NCI-H2107 treated with DMSO at 0.1 percent for 48 hours (cell line): ENCODE measurements at regions not wholly inside any gene's neighbourhood (a gene's known extent, or its start where the extent isn't known, plus 50 kb on each side); places are given as distances from the start of the nearest gene placed in this dataset.

ENCODE experiments used
- DNase-seq: peaks from one replicate; lab custom pipeline; 2025; ENCODE audit not compliant: unreplicated experiment; lab: John Stamatoyannopoulos, UW

DNA sequence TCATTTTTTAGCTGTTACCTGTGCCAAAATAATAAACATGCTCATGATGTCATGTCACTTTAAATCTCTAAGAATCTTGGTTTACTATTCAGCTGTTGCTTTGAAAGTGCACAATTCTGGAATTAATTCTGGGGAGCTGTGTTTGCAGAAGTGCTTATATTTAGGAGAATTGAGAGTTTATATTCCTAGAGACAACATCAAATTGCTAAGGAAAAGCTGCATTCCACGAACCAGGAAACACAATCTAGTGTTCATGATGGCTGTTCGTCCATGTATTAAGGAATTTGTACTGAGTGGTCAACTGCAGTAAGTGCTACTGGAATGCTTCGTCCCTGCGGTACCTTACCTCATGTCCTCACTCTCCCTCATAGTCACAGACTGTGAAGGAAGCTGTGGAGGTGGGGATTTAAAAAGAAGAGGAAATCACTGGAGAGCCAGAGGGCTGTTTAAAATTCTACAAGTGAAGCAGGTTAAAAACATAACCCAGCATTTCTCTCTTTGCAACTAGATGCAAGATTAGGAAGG, 161.0 kb downstream of the TRMT11 start:
- no peak for DNase-seq

DNA sequence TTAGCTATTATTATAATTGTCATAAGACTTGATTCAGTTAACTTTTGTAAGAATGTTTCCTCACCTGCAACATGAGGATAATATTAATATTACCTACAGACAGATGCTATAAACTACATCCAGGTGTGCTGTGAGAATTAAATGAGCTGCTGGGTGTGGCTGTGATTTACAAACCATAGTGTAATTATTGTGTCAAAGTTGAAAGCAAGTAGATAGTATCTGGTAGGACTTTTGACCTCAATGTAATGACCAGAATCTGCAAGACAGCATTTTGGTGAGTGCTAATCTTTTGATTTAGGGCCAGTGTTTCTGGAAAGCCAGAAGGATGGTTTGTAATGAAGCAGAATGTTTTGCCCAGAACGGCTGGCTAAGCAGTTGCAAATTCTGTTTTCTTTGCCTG, 162.5 kb downstream of the TRMT11 start:
- no peak for DNase-seq

DNA sequence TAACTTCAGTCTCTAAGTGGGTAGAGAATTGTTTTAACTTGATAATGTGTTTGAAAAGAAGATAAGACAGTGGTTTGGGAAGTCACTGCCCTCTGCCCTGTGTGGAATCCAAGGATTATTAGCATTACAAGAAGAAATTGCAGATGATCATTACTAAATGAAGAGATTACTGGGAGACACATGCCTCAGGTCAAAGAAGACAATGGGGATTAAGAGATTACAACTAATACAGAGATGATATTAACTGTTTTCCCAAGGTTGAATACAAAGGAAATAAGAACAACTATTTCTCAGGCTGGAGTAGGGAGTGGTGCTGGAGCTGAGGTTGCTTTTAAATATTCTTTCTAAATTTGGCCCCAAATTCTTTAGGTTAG, 166.0 kb downstream of the TRMT11 start:
- no peak for DNase-seq

DNA sequence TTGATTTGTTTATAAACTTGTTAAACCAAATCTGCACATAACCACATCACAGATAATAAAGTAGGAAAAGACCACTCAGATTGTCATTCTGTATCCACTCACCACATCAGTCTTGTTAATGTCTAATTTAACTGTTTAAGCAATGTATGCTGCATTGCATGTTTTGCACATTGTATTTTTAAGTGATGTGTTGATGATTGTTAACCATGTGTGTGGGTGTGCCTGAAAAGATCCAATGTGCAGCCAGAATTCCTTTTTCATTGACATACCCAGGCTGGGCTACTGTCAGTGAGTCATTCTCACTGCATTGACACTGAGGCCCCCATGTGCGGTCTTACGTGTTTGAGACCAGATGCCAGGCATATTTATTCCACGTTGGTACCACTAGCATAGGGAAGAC, 167.3 kb downstream of the TRMT11 start:
- DNase-seq, result no peak

DNA sequence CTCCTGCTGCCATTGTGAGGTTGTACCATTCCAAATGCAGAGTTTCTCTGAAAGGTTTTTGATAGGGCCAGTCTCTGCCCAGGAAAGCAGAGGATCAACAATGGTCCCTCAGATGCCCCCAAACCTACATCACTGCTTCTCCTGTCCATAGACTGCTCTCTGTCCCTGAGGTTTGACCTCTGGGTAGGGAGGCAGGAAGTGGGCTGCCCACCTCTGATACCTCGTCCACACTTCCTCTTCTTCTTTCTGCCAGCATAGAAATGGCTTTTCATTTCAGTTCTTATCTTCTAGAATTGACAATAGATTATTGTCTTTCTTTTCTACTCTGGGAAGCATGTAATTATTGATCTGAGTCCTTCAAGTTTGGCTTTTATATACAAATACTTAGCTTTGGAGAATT, 170.6 kb downstream of the TRMT11 start:
- DNase-seq, result no peak

DNA sequence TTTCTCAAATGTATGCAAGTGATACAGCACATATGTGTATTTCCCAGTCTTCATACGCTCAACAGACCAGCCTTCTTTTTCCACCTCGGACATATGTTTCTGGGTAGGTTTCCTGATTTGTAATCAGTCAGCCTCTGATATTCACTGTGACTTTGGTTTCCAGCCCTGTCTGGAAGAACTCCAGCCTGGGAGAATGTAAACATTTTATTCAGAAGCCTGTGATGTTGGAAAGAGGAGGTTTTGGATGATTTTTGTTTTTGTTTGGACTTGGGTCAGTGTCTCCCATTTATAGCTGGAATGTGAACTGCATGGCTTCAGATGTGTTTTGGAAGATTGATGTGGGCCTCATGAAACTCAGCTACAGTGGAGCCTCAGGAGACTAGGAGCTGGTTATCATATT, 172.2 kb upstream of the CENPW start:
- DNase-seq, result no peak

DNA sequence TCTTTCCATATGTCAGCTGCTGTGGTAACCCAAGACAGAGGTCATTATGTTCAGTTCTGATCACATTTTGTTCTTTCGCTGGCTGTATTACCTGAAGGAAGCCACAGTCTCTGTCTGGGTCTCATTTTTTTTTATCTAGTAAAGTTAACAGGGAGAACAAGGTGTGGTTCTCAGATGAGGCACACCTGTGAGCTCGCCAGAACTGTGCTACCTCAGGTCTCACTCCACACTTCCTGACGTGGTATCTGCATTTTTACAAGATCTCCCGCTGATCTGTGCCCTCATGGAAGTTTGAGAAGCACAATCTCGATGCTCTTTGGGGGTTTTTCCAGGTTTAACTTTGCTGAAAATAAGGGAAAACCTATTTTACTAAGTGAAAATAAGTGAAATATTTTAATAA, 169.5 kb upstream of the CENPW start:
- no peak for DNase-seq

DNA sequence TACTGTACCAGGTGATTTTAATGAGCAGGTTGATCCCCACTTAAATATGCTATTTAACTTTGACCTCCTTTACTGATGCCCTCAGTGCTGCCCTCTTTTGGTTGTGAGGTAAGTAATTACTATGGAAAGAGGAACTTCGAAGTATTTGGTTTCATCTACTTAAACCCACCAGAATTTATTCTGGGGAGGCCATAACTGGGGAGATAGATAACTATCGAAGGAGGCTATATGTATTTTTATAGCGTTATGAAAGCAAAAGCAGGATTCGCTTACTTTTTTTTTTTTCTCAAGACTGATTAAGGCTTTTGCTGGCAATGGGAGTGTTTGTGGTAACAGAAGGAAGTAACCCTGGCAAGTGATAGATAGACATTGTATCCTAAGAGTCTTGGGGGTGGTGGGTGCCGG, 168.9 kb upstream of the CENPW start:
- DNase-seq, result no peak

DNA sequence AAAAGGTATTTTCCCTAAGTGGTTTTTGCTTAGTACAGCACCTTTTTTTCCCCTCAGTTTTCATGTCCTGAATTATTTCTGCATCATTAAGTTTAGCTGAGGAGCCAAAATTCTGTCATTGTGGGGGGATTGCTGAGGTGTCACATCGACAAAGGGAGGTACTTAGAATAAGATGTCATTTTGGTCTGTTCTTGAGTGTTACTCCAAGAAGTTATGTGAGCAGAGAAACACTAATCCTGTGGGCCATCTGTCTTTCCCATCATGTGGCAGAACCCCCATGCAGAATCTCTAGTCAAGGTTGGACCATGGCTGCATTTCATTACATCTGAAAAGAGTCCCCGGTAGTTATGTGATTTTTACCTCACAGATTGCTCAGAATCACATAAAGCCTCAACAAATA, 167.8 kb upstream of the CENPW start:
- DNase-seq, result no peak

DNA sequence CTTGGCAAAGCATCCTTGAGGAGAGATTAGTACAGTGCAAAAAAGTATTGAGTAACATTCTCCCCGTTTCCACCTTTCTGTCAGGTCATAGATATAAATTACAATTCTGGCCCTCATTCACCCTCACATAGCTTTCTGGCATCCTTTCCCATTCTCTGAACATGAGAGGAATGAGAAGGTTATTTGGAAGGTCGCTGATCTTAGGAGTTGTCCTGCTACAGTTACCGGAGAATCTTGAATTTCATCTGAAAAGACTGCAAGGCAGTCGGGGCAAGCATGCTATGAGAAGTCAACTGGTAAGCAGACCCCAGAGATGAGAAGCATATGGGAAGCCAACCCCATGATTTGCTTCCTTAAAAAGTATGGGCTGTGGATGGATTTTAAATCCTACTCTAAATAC, 166.7 kb upstream of the CENPW start:
- DNase-seq, result no peak

DNA sequence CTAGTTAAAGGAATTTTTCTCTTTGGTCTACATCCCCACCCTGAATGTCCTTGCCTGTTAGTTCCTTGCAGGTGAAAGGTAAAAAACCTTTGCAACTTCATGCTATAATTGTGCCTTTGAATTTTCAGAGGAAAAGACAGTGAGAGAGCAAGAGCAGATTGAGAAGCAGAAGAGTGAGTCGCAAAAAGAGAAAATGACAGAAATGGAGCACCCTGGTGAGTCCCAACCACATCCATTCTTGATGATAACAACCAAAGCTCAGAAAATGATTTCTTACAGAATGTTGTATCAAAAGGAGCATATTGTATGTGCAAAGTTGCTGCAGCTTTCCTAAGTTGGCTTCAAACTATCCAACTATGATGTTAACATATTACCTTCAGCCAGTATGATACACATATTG, 165.2 kb upstream of the CENPW start:
- no peak for DNase-seq

DNA sequence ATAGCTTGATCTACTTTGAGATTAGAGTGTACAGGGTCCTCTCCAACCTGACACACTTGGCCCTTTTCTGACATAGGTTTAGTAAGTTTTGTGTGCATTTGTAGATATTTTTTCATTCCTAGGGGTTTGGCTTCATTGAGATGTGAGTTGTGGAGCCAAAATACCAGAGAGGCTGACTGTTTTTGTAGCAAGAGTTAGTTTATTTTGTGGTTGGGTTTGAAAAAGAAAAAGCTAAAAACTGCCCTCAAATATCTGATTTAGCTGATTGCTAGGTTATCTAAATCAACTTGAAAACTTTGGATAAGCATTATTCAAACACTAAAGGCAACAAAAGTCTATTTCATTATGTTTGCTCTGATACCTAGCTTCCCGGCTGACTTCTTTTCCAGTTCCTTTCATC, 164.7 kb upstream of the CENPW start:
- no peak for DNase-seq

DNA sequence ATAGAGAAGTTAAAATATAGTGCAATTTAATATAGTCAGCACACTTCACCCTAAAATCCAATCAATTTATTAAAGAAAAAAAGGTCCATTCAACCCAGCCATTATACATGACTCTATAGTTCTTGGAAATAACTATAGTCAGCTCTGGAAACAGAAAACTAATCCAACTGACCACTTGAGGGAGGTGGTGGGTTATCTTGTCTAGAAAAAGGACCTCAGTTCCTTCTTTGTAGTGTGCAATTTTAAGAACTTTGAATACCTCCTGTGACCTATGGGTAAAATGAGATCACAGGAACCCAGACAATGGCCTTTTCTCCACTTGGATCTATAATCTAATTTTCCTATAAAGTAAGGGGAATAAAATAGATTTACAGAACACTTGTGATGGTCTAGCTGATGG, 163.6 kb upstream of the CENPW start:
- DNase-seq, result no peak

DNA sequence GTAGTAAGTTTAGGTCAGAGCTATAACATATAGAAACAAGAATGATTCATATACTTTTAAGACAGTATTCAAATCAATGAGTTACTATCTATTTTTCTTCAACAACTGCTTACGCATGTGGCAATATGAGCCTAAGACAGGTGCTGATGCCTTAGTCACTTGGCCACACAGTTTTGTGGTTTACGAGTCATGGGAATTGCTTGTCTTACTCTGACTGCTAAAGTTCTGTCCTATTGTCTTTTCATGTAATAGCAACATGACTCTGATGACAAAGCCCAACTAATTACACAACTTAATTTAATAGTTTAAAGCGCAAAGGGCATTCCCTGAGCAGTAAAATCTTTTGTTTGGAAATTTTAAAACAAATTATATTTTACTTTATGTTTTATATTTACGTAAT, 159.3 kb upstream of the CENPW start:
- peak; percentile 12 for DNase-seq

DNA sequence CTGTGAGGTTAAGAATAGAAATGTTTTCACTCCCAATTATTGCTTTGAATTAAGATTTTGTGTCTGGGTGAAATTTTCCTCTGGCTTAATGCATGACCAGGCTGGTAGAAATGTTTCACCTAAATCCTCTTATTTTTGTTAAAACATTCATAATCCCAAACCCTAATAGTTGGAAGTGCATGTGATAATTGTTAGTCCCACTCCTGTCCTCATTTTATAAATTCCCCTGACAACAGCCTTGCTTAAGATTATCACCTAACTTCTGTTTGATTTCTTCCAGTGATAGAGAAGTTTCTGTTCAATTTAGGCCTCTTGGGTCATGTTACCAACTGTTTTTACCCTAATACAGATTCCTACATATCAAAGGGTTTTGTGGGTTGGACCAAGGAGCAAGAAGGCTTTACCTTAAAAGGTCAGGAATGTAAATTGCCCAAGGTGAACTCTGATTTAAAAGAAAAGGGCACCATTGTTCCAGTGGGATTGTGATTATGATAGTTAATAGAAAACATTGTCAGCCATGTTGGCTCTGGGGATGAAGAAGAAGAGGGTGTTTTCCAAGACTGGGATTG, 158.7 kb upstream of the CENPW start:
- DNase-seq, result no peak

DNA sequence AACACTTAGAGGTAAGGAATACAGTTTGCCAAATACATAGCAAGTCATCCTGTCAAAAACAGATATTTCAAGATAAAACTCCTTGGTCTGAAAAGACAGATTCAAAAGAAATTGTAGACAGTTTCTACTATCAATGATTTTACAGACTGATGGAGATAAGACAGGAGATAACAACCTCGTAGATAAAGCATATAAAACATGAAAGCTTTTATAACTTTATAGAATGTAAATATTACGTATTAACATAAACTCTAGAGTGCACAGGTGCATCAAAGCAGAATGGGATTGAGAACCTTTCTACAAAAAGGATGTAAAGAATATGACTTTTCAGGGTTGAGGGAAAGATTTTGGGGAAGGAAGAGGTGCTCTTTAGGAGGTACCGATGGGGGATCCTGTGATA, 158.0 kb upstream of the CENPW start:
- DNase-seq, result no peak

DNA sequence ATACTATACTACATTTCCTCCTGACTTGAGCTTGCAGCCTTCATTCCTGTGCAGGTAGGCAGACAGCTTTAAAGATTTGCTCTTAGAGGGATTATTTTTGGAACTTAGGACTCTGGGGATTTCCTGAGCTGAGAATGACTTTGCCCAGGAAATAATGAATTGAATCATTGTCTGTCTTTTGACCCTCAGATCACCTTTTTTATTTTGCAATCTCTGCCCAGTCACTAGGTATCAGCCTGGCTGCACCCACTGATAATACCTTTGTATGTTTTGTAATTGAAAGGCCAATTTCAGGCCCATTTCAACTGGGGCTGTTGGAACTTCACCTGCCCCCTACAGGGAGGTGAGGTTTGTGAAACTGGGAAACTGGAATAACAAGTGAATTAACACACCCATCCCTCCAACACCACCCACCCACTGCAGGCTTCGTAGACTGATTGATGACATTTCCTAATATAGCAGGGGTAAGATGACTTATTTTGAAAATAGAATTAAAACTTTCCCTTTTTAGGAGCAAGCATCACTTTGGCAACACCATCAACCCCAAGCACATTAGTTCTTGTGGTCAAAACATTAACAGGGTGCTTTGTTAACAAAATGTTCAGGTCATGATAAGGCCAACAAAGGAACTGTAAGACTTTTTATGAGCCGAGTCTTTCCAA, 157.1 kb upstream of the CENPW start:
- DNase-seq, result no peak

DNA sequence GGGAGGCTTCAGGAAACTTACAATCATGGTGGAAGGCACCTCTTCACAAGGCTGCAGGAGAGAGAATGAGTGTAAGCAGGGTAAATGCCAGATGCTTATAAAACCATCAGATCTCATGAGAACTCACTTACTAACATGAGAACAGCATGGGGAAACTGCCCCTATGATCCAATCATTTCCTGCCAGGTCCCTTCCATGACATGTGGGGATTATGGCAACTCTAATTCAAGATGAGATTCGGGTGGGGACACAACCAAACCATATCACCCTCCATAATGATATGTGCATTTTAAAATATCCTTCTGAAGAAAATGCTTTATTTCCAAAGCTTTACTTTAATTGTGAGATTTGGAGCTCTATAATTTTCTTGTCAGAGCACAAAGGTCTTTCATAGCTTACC, 154.1 kb upstream of the CENPW start:
- DNase-seq, result no peak

DNA sequence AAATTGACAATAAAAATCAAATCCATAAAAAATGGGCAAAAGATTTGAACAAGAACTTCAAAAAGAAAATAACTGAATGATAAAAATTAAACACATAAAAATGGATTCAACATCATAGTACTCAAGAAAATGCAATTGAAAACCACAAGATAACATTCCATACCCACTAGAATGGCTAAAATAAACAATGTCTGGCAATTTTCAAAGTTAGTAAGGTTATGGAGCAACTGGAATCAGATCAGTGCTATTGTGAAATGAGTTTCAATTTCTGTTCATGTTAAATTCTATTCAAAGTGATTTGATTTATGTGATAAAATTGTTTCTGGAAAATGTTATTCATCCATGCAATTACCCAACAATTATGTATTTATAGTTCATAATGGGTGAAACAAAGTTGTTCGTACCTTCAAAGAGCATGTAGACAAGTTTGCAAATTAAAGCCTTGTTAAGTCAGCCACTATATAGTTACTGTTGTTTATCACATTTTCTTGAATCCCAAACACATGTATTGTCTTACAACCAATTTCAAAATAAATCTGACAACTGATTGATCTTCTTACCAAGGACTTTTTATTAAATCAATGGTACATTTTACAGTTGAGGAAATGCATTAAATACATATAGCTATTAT, 151.5 kb upstream of the CENPW start:
- no peak for DNase-seq

DNA sequence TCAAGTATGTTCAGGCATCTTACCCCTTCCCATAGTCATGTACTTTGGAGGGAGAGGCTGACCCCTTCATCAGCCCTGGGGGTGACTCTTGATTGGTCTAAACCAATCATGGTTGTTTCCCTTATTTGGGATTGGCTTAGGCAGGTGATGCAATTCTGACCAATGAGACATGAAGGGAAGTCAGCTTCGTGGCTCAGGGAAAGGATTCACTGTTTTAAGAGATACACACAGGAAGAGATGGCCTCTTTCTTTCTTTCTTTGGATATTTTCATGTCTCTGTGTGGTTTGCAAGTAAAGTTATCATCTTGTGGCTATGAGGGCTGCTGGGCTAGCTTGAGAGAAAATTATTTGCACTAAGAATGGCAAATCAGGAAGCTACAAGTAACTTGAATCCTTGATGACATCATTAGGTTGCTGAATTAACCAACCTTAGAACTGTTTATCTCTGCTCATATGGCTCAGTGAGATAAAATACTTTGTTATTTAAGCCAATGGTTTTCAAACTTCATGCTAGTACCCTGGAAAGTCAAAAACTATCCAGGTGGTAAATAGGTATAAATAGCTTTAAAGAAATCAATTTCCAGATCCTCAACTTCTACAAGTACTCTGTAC, 144.2 kb upstream of the CENPW start:
- no peak for DNase-seq

DNA sequence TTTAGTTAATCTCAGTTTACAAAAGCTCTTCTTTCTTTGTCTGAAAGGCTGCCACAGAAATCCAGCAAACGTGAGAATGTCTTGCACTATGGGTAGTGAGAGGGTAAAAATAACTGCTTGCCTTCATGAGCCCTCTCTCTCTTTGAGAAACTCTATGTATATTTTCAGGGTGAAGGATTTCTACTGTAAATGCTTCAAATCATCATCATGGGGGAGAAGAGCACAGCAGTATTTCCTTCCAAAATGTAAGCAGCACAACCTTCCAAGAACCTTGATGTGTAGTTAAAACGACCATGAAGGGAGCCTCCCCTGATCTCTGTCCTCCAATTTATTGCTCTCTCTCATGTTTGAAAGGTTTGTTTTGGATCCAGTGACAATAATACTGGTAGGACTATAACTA, 141.3 kb upstream of the CENPW start:
- DNase-seq, result peak; percentile 29

DNA sequence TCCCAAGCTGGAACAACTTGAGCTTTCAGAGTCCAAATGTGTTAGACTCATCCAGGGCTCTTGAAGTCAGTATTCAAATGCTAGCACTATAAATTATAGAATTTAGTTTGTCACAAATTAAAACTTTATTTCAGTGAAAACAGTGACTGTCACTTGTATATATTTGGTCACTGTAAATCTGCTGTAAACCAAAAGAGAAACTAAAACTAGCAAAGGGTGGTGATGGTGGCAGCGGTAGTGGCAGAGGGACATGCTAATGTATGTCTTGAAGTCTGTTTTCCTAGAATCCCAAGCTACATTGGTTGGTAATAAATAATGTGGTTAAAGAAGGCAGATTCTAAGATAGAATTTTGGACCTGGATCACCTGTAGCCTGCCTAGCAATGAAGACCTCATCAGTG, 140.4 kb upstream of the CENPW start:
- no peak for DNase-seq
